GM10266 (cell line): ENCODE measurements at regions not wholly inside any gene's neighbourhood (a gene's known extent, or its start where the extent isn't known, plus 50 kb on each side); places are given as distances from the start of the nearest gene placed in this dataset.
A peak's percentile ranks its signal among the peaks of the same experiment; 100 is the strongest.
"Not testable (repeated sequence)": the region's sequence is repeated elsewhere in the genome, so short reads cannot be mapped to it uniquely, and the experiment has no call there.

Experiments
- DNase-seq: peaks from one replicate; pipeline ENCODE4 v3.0.0; 2012; ENCODE audit errors: extremely low spot score
- TF ChIP-seq, protein P1 (sequence below): IDR thresholded peaks from 2 replicates; pipeline ENCODE4 v1.5.1; 2012; ENCODE audit warnings: mild to moderate bottlenecking, low read depth; ENCODE audit not compliant: control insufficient read depth, insufficient read depth; ENCODE audit errors: missing control alignments

- no peak for DNase-seq
- TF ChIP-seq, protein P1, sequence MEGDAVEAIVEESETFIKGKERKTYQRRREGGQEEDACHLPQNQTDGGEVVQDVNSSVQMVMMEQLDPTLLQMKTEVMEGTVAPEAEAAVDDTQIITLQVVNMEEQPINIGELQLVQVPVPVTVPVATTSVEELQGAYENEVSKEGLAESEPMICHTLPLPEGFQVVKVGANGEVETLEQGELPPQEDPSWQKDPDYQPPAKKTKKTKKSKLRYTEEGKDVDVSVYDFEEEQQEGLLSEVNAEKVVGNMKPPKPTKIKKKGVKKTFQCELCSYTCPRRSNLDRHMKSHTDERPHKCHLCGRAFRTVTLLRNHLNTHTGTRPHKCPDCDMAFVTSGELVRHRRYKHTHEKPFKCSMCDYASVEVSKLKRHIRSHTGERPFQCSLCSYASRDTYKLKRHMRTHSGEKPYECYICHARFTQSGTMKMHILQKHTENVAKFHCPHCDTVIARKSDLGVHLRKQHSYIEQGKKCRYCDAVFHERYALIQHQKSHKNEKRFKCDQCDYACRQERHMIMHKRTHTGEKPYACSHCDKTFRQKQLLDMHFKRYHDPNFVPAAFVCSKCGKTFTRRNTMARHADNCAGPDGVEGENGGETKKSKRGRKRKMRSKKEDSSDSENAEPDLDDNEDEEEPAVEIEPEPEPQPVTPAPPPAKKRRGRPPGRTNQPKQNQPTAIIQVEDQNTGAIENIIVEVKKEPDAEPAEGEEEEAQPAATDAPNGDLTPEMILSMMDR, result no peak
Measured at GRCh38 chr10:63940277-63940922, 419.2 kb downstream of the REEP3 start.

- TF ChIP-seq, protein P1, result no peak
- DNase-seq, result no peak
Measured at GRCh38 chr10:63964406-63964805, 443.2 kb downstream of the REEP3 start.

DNA sequence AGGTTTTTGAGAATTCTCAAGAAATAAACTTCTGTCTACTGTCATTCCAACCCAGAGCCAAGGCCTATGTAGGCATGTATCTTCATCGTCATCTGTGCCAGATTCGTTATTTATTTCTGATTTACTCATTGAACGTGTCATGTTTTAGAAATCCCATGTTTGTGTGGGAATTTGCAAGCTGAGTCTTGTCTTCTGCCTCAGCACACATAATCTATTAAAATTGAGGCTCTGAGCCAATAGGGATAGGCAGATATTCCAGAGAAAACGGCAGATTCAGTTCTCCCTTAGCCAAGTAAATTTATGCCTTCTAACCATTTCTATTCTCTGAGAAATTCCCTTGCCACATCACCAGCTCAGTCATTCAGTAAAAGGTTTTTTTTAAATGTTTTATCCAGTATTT, 444.6 kb downstream of the REEP3 start:
- TF ChIP-seq, protein P1, result no peak
- no peak for DNase-seq

DNA sequence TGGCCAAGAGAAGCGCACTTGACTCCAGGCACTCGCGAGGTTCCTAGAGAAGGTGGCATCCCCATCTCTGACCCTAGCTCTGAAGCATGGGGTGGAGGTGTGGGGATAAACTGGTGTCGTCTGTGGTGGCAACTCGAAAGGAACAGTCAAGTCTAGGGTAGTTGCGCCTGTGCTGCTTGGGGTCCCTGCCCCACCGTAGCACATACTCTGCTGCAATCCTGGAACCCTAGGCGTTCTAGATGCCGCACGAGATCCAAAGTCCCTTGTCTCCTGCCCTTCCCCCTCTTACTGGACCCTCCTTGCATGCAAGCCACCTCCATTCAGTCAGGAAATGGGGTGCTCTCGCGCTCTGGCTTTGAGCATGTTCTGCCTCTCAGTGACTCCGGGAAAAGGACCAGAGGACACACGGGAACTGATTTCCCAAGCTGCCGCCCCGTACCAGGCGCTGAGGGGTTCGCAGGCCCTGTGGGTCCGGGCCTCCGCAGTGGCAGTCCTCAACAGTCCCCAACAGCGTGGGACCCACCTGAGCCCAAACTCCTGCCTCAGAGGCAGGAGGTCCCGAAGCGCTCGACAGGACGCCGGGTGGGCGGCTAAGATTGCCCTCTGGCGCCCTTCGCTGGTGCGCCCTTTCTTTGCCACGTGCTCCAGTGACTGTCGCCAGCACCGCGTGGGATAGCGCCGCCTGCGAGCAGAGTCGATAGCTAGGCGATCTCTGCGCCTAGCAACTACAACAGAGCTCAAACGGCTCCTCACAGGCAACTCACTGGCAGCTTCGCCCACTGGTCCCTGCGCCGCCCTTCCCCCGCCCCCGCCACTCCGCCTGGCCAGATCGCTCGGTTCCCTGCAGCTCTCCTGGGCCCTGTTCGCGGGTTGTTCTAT, 452.0 kb downstream of the REEP3 start:
- no peak for DNase-seq
- TF ChIP-seq, protein P1, result no peak

DNA sequence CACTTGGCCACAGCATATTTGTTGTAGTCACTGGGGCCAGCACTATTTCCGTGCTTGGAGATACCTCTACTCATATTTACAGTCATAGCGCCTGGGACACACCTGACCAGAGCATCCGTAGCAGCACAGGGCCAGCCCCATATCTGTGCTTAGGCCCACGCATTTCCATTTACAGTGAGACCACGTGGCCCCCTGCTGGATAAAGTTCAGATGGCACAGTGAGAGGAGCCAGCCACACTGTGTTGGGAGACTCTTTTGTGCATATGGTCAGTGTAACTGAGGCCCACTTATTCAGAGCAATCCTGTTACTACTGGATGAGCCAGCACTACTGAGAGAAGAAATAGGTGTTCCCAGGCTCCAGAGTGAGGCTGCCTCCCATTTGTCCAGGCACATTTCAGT, 455.3 kb downstream of the REEP3 start:
- TF ChIP-seq, protein P1, result peak; percentile 68
- DNase-seq, result peak; percentile 68

DNA sequence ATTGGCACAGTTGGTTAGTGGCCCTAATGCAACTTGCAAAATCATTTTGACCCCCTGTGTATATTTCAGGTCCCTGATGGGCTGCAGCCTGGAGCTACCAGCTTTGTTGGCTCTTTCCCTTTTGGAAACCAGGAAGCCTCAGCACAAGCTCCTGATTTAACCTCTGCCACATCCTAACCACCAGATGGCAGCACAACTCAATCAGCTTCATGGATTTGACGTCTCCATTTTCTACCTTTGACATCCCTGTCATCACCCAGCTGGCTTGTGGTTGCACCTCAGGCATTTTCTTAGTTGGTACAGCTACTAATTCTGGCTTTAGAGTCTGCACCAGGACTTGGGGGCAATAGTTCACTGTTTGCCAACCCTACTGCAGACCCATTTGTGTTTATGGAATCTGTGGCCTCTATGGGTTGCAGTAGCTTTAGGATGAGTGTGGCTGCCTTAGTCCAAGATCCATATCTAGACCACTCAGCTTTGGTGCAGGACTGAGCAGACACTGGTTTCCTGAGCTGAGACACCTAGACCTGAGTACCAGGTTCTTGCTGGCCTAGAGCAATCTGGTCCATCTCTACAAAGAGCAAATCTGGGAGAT, 456.2 kb downstream of the REEP3 start:
- DNase-seq, result peak; percentile 68
- TF ChIP-seq, protein P1, result peak; percentile 56

DNA sequence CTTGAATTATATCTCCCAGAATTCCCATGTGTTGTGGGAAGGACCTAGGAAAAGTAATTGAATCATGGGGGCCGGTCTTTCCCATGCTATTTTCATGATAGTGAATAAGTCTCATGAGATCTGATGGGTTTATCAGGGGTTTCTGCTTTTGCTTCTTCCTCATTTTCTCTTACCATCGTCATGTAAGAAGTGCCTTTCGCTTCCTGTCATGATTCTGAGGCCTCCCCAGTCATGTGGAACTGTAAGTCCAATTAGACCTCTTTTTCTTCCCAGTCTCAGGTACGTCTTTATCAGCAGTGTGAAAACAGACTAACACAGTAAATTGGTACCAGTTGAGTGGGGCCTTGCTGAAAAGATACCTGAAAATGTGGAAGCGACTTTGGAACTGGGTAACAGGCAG, 459.7 kb downstream of the REEP3 start:
- not testable (repeated sequence) for DNase-seq

- DNase-seq, result not testable (repeated sequence)
Measured at GRCh38 chr10:63984061-63984460, 462.9 kb downstream of the REEP3 start.
